GM19455 (cell line): ENCODE measurements at regions not wholly inside any gene's neighbourhood (a gene's known extent, or its start where the extent isn't known, plus 50 kb on each side); places are given as distances from the start of the nearest gene placed in this dataset.

Experiments
- ATAC-seq: cut with Tn5 transposase; IDR thresholded peaks from one replicate; pipeline ENCODE4 v1.9.1; 2021; ENCODE audit not compliant: unreplicated experiment

- no peak for ATAC-seq
Measured at GRCh38 chr11:15483205-15483604, 368.5 kb downstream of the INSC start.

- no peak for ATAC-seq
Measured at GRCh38 chr11:15484398-15484797, 369.7 kb downstream of the INSC start.

DNA sequence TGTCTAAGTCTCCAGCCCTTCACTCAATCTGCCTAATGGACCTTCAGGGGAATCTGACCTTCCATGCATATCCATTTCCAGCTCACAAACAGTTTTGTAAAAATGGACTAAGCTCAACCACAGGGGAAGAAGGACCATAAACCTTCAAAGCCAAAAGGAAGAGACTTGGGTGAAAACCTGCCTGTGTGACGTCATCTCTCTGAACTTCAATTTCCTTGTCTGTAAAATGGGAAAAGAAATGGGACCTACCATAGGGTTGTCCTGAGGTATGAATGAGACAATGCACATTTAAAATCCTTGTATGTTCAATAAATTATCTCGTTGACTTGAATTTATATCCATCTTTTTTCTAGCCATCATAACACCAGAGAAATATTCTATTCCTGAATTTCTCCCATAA, 370.7 kb downstream of the INSC start:
- no peak for ATAC-seq

- ATAC-seq: no peak
Measured at GRCh38 chr11:15489281-15489680, 374.6 kb downstream of the INSC start.

DNA sequence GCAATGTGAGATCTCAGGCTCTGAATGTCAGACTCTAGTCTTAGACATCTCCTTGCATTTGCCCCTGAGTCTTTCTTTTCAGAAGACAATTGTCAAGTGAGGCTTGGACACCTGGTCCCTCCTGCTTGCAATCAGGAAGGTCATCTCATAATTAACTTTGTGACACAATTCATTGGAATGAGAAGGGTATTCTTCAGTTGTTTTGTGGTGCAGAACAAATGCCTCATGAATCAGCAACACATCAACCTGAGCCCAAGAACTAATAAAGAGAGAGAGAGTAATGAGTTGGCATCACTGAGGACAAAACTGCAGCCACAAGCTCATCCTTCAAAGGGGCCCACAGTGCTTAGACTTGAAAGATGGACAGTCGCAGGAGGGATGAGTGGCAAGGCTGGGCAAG, 375.8 kb downstream of the INSC start:
- no peak for ATAC-seq

- no peak for ATAC-seq
Measured at GRCh38 chr11:15493066-15493465, 378.3 kb downstream of the INSC start.

DNA sequence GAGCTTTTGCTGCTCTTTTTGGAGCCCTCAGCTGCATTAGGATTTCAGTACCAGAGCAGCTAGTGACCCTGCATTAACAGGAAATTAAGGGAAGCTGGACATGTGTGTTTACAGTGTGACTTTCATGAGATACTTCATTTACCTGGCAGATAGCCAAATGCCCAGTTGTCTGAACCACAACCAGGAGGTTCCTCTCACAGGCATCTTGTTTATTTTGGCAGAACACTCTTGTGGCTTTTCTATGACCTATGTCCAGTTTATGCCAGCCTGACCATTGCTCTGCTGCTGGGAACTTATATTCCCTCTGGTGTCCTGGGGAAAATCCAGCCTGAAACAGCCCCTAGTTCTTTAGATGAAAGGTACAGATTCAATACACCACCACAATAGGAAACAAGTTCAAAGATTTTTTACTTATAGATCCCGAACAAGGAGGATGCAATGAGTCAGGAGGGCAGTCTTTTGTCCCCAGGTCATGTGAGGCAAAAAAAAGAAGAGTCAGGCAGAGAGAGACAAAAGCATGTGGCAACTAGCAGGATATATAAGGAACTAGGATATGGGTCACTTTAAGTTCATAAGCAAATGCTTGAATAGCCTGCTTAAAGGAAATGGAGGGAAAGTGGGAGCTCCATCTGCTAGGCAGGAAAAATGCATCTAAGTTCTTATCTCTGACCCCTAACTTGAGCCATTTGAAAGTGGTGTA, 379.3 kb downstream of the INSC start:
- no peak for ATAC-seq

DNA sequence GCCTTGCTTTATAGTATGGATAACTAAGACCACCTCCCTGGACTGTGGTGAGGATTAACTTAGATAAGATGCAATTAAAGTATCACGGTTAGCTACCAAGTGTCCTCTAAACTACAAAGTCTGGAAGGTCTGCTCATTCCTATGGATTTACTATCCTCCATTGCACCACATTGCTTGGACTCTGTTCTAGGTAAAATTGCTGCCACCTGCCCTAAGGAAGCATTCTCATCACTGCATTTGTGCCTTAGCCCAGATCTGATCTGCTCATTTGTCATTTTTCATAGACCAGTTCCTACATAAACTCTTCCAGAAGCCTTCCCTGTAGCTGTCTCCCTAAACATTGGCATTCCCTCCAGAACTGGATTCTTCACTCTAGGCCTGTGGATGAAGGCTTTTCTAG, 380.0 kb downstream of the INSC start:
- no peak for ATAC-seq

- ATAC-seq: no peak
Measured at GRCh38 chr11:15495462-15495861, 380.7 kb downstream of the INSC start.

DNA sequence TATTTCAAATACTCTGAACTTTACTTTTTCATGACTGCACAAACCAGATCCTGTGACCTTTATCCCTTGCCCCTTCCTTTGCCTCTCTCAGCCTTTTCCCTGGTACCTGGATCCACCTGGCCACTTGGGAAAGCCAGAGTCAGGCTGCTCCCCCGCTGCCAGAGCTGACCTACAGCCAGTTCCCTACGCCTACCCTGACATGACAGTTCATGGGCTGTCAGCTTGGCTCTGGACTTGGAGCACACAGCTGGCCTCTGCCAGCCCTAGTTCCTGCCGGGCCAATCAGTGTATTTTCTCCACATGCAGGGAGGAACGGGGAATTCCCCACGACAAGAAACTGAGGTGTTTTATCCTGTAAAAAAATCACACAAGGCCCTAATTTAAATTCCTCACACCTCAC, 382.6 kb downstream of the INSC start:
- no peak for ATAC-seq

DNA sequence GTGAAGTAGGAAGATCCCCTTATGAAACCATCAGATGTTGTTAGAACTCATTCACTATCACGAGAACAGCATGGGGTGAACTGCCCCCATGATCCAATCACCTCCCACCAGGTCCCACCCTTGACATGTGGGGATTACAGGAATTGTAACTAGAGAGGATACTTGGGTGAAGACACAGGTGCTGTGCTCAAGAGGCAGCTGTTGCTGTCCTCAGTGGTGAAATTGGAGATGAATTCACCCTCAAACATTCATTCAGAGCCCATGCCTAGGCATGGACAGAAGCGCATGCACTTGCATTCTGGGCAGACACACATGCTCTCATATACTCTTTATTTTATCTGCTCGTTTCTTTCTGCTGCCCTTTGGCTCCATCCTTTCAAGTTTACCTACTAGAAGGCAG, 385.0 kb downstream of the INSC start:
- ATAC-seq: no peak

GRCh38 chr11:15500643-15501042, 385.9 kb downstream of the INSC start:
- no peak for ATAC-seq

GRCh38 chr11:15501566-15501965, 386.8 kb downstream of the INSC start:
- no peak for ATAC-seq

GRCh38 chr11:15505155-15505554, 390.4 kb downstream of the INSC start:
- ATAC-seq: no peak

- ATAC-seq: no peak
Measured at GRCh38 chr11:15507592-15507991, 392.9 kb downstream of the INSC start.

GRCh38 chr11:15509082-15509481, 394.4 kb downstream of the INSC start:
- ATAC-seq: no peak

- no peak for ATAC-seq
Measured at GRCh38 chr11:15519124-15519791, 404.5 kb downstream of the INSC start.

GRCh38 chr11:15519911-15520310, 405.2 kb downstream of the INSC start:
- ATAC-seq: no peak

DNA sequence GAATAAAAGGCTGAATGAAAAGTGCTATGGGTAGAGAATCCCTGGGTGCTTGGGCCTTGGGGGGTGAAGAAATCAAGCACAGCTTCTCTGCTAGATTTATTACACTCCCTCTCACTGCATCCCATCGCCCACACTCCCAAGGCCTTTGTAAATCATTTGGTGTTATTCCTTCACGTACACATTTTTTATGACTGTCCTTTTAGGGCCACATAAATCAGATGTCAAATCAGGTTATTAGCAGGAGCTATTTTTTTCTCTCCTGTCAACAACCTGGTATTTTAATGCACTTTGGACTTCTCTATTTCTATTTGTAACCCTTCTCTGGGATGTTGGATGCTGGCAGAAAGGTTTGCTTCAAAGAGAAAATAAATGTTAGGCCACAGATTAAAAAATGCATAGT, 408.8 kb downstream of the INSC start:
- ATAC-seq: no peak

DNA sequence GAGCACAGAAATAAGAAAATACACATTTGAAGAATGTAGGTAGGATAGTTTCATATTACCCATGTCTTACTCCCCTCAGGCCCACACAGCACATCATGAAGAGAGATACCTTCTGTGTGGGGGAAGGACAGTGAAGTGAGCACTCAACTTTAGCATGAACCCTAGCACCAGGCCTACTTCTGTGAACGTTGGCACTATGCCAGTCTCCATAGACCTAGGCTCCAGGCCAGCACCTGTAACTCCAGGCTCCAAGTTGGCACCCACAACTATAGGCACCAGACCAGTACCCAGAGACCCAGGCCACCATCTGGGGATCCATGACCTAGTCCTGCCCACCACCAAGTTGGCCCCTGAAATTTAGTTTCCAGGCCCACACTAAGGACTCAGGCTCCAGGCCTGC, 410.9 kb downstream of the INSC start:
- no peak for ATAC-seq

DNA sequence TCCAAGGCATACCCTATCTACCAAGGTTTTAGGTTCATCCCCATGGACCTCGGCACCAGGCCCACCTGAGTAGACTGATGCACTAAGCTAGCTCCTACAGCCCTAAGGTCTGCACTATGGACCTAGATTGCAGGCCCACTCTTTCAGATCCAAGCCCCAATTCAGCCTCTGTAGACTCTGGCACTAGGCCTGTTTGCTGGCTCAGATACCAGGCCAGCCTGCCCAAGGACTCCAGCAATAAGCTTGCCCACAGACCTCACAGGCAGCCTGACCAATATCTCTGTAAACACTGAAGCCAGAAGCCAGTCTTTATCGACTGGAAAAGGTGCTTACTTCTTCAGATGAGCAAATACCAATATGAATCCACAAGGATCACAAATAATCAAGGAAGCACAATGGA, 411.3 kb downstream of the INSC start:
- no peak for ATAC-seq

GRCh38 chr11:15526859-15527450, 412.2 kb downstream of the INSC start:
- no peak for ATAC-seq

DNA sequence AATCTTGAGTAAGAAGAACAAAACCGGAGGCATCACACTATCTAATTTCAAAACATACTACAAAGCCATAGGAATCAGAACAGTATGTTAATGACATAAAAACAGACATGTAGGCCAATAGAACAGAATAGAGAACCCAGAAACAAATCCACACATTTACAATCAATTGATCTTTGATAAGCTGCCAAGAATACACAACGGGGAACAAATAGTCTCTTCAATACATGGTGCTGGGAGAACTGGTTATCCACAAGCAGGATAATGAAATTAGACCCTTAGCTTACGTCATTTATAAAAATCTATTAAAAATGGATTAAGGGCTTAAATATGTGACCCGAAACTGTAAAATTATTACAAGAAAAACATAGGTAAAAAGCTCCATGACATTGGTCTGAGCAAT, 417.7 kb downstream of the INSC start:
- ATAC-seq: no peak
